ENCODE measurements at regions not wholly inside any gene's neighbourhood (a gene's known extent, or its start where the extent isn't known, plus 50 kb on each side); places are given as distances from the start of the nearest gene placed in this dataset.

- no peak for DNase-seq (ENCODE audit: low spot score)
- FAIRE-seq = no peak
Observed at GRCh38 chr5:33362915-33363314, 77.8 kb upstream of the TARS1 start.

GRCh38 chr5:33363537-33363936, 77.2 kb upstream of the TARS1 start:
- DNase-seq (ENCODE audit: low spot score) (no peak), FAIRE-seq (no peak)

- FAIRE-seq (no peak), DNase-seq (ENCODE audit: low spot score) (no peak)
Observed at GRCh38 chr5:33364406-33364805, 76.4 kb upstream of the TARS1 start.

- FAIRE-seq (peak; percentile 82), DNase-seq (ENCODE audit: low spot score) (no peak)
Observed at GRCh38 chr5:33367416-33367815, 73.3 kb upstream of the TARS1 start.

- peak; percentile 39 for DNase-seq (ENCODE audit: low spot score)
- FAIRE-seq = no peak
Observed at GRCh38 chr5:33369485-33370465, 71.0 kb upstream of the TARS1 start.

GRCh38 chr5:33370466-33370859, 70.3 kb upstream of the TARS1 start:
- DNase-seq (ENCODE audit: low spot score) (no peak), FAIRE-seq (no peak)

- FAIRE-seq (no peak), DNase-seq (ENCODE audit: low spot score) (no peak)
Observed at GRCh38 chr5:33371660-33372059, 69.1 kb upstream of the TARS1 start.

- DNase-seq (ENCODE audit: low spot score) (no peak), FAIRE-seq (no peak)
Observed at GRCh38 chr5:33372721-33373472, 67.9 kb upstream of the TARS1 start.

- DNase-seq (ENCODE audit: low spot score) = no peak
- no peak for FAIRE-seq
Observed at GRCh38 chr5:33375900-33376299, 64.9 kb upstream of the TARS1 start.

- DNase-seq (ENCODE audit: low spot score) = no peak
- FAIRE-seq = no peak
Observed at GRCh38 chr5:33379757-33380156, 61.0 kb upstream of the TARS1 start.

- no peak for DNase-seq (ENCODE audit: low spot score)
- no peak for FAIRE-seq
Observed at GRCh38 chr5:33381243-33381642, 59.5 kb upstream of the TARS1 start.

Data from urothelium cell line (cell line).